IMR-90 (cell line): ENCODE measurements at regions not wholly inside any gene's neighbourhood (a gene's known extent, or its start where the extent isn't known, plus 50 kb on each side); places are given as distances from the start of the nearest gene placed in this dataset.

Source experiments
- ATAC-seq: fragments of 200-7000 bp; cut with Tn5 transposase; 2 replicates; pipeline ENCODE4 v1.9.1; 2020; ENCODE audit warnings: low read depth, mild to moderate bottlenecking, moderate library complexity
- BruUV-seq: library from RNA; stranded (reverse); fragments of 400-500 nt; replicated peaks from 2 replicates; lab custom pipeline; 2021; lab: Mats Ljungman, UMichigan
- CTCF ChIA-PET: fragments of 300-600 bp; formaldehyde crosslinking; extraction: SDS; loops from one replicate; lab custom pipeline; 2021; ENCODE audit warnings: antibody characterized with exemption; lab: Yijun Ruan, JAX
- POLR2A ChIA-PET: fragments of 300-600 bp; sonication (Branson Sonifier 250); formaldehyde crosslinking; loops from one replicate; lab custom pipeline; 2022; ENCODE audit warnings: antibody characterized with exemption; ENCODE audit not compliant: unreplicated experiment; lab: Charles Lee
- DNase-seq: peaks from one replicate; pipeline ENCODE4 v3.0.0; 2013
- H2AFZ ChIP-seq: replicated peaks from 2 replicates; pipeline ENCODE3; 2013; ENCODE audit warnings: low read length, mild to moderate bottlenecking; ENCODE audit not compliant: poor library complexity
- H2AK5ac ChIP-seq: 2 replicates; pipeline ENCODE4 v1.6.1; 2013; ENCODE audit warnings: low read depth, low read length, inconsistent platforms
- H2AK9ac ChIP-seq: replicated peaks from 2 replicates; pipeline ENCODE3; 2013; ENCODE audit warnings: mild to moderate bottlenecking, low read depth, low read length, moderate library complexity; ENCODE audit not compliant: poor library complexity
- H2BK120ac ChIP-seq: 2 replicates; pipeline ENCODE4 v1.6.1; 2013; ENCODE audit warnings: low read depth, low read length, inconsistent platforms
- H2BK15ac ChIP-seq: 3 replicates; pipeline ENCODE4 v1.6.1; 2013; ENCODE audit warnings: low read depth, low read length, inconsistent platforms
- H2BK20ac ChIP-seq: 2 replicates; pipeline ENCODE4 v1.6.1; 2013; ENCODE audit warnings: low read depth, mild to moderate bottlenecking, inconsistent platforms, low read length, moderate library complexity
- H2BK5ac ChIP-seq: 2 replicates; pipeline ENCODE4 v1.6.1; 2013; ENCODE audit warnings: mild to moderate bottlenecking, low read depth, low read length, inconsistent platforms; ENCODE audit not compliant: poor library complexity, severe bottlenecking
- H3K14ac ChIP-seq: replicated peaks from 2 replicates; pipeline ENCODE4 v1.6.1; 2013; ENCODE audit warnings: low read depth, low read length, inconsistent platforms
- H3K18ac ChIP-seq: 2 replicates; pipeline ENCODE4 v1.6.1; 2013; ENCODE audit warnings: low read depth, low read length, control low read depth
- H3K23ac ChIP-seq: 2 replicates; pipeline ENCODE4 v1.6.1; 2013; ENCODE audit warnings: low read depth, low read length, inconsistent platforms
- H3K27ac ChIP-seq: 2 replicates; pipeline ENCODE4 v1.5.1; 2013; ENCODE audit warnings: mild to moderate bottlenecking, control low read depth, low read length; ENCODE audit not compliant: insufficient read depth
- H3K27me3 ChIP-seq: 2 replicates; pipeline ENCODE4 v1.6.1; 2013; ENCODE audit warnings: low read length; ENCODE audit not compliant: control insufficient read depth, insufficient read depth
- H3K36me3 ChIP-seq: 2 replicates; pipeline ENCODE4 v1.6.1; 2013; ENCODE audit warnings: low read length, mixed read lengths; ENCODE audit not compliant: control insufficient read depth, insufficient read depth
- H3K4ac ChIP-seq: 2 replicates; pipeline ENCODE4 v1.6.1; 2013; ENCODE audit warnings: low read depth, low read length, inconsistent platforms
- H3K4me1 ChIP-seq: 2 replicates; pipeline ENCODE4 v1.6.1; 2013; ENCODE audit warnings: low read length, mixed read lengths; ENCODE audit not compliant: control insufficient read depth, insufficient read depth
- H3K4me2 ChIP-seq: 2 replicates; pipeline ENCODE4 v1.6.1; 2013; ENCODE audit warnings: low read depth, mild to moderate bottlenecking, control low read depth, low read length, moderate library complexity
- H3K4me3 ChIP-seq: 2 replicates; pipeline ENCODE4 v1.5.1; 2013; ENCODE audit warnings: low read depth, mild to moderate bottlenecking, control low read depth, low read length, moderate library complexity; ENCODE audit not compliant: insufficient read depth
- H3K56ac ChIP-seq: 2 replicates; pipeline ENCODE4 v1.6.1; 2013; ENCODE audit warnings: low read length, inconsistent platforms; ENCODE audit not compliant: insufficient read depth; ENCODE audit errors: extremely low read depth
- H3K79me1 ChIP-seq, 2 experiments: 2 replicates each; pipeline ENCODE4 v1.6.1; 2013; ENCODE audit warnings: low read length in 2 of 2, inconsistent platforms in 1 of 2, low read depth in 1 of 2
- H3K9ac ChIP-seq: 2 replicates; pipeline ENCODE4 v1.6.1; 2013; ENCODE audit warnings: low read depth, low read length, control low read depth
- H3K9me1 ChIP-seq: 2 replicates; pipeline ENCODE4 v1.6.1; 2013; ENCODE audit warnings: low read length, inconsistent platforms; ENCODE audit not compliant: insufficient read depth
- H3K9me3 ChIP-seq: 2 replicates; pipeline ENCODE4 v1.6.1; 2013; ENCODE audit warnings: low read length; ENCODE audit not compliant: control insufficient read depth, insufficient read depth
- H4K20me1 ChIP-seq: 2 replicates; pipeline ENCODE4 v1.6.1; 2013; ENCODE audit warnings: low read length, inconsistent platforms; ENCODE audit not compliant: insufficient read depth
- H4K5ac ChIP-seq: 2 replicates; pipeline ENCODE4 v1.6.1; 2013; ENCODE audit warnings: mild to moderate bottlenecking, low read depth, low read length, control low read depth
- H4K8ac ChIP-seq, 2 experiments: 2 replicates each; pipeline ENCODE4 v1.6.1; 2013; ENCODE audit warnings: low read depth in 2 of 2, low read length in 2 of 2, control low read depth in 1 of 2, inconsistent platforms in 1 of 2
- H4K91ac ChIP-seq: 2 replicates; pipeline ENCODE4 v1.6.1; 2013; ENCODE audit warnings: low read depth, low read length, inconsistent platforms; ENCODE audit not compliant: insufficient read depth
- BHLHE40 ChIP-seq: fragments of 150-350 bp; IDR thresholded peaks from 2 replicates; pipeline ENCODE4 v1.6.1; 2016; ENCODE audit warnings: mild to moderate bottlenecking, low read depth, low read length
- CEBPB ChIP-seq: IDR thresholded peaks from 2 replicates; pipeline ENCODE4 v1.6.1; 2012; ENCODE audit warnings: low read depth, low read length, improper control_type of control experiment
- CHD1 ChIP-seq: IDR thresholded peaks from 2 replicates; pipeline ENCODE4 v1.6.1; 2012; ENCODE audit warnings: low read depth, low read length, improper control_type of control experiment
- CTCF ChIP-seq: conservative IDR thresholded peaks from 2 replicates; pipeline ENCODE4 v1.5.1; 2012; ENCODE audit warnings: mild to moderate bottlenecking, low read depth, low read length, improper control_type of control experiment
- ELK1 ChIP-seq: fragments of 150-350 bp; IDR thresholded peaks from 2 replicates; pipeline ENCODE4 v1.6.1; 2016; ENCODE audit warnings: low read depth, mild to moderate bottlenecking, low read length, moderate library complexity, borderline replicate concordance
- FOS ChIP-seq: fragments of 150-350 bp; IDR thresholded peaks from 2 replicates; pipeline ENCODE4 v1.6.1; 2016; ENCODE audit warnings: low read depth, low read length
- MAFK ChIP-seq: IDR thresholded peaks from 2 replicates; pipeline ENCODE4 v1.6.1; 2012; ENCODE audit warnings: low read depth, low read length, improper control_type of control experiment
- MAZ ChIP-seq: IDR thresholded peaks from 2 replicates; pipeline ENCODE4 v1.6.1; 2012; ENCODE audit warnings: low read depth, mild to moderate bottlenecking, low read length, improper control_type of control experiment, moderate library complexity, borderline replicate concordance
- MXI1 ChIP-seq: IDR thresholded peaks from 2 replicates; pipeline ENCODE4 v1.6.1; 2012; ENCODE audit warnings: low read depth, mild to moderate bottlenecking, low read length, moderate library complexity, borderline replicate concordance
- NFE2L2 ChIP-seq: fragments of 150-350 bp; IDR thresholded peaks from 2 replicates; pipeline ENCODE4 v1.6.1; 2016; ENCODE audit warnings: low read depth, mild to moderate bottlenecking, low read length
- POLR2A ChIP-seq: IDR thresholded peaks from 2 replicates; pipeline ENCODE4 v1.6.1; 2012; ENCODE audit warnings: mild to moderate bottlenecking, low read depth, low read length
- RAD21 ChIP-seq: IDR thresholded peaks from 2 replicates; pipeline ENCODE4 v1.6.1; 2012; ENCODE audit warnings: low read length, improper control_type of control experiment
- RCOR1 ChIP-seq: IDR thresholded peaks from 2 replicates; pipeline ENCODE4 v1.6.1; 2012; ENCODE audit warnings: mild to moderate bottlenecking, low read length, improper control_type of control experiment; ENCODE audit not compliant: insufficient replicate concordance
- RFX5 ChIP-seq: IDR thresholded peaks from 2 replicates; pipeline ENCODE4 v1.8.0; 2012; ENCODE audit warnings: low read depth, mild to moderate bottlenecking, low read length, moderate library complexity
- SMC3 ChIP-seq: fragments of 150-350 bp; IDR thresholded peaks from 2 replicates; pipeline ENCODE4 v1.6.1; 2016; ENCODE audit warnings: low read depth, mild to moderate bottlenecking, antibody characterized with exemption, low read length, moderate library complexity
- USF2 ChIP-seq: fragments of 150-350 bp; IDR thresholded peaks from 2 replicates; pipeline ENCODE4 v1.6.1; 2017; ENCODE audit warnings: mild to moderate bottlenecking, antibody characterized with exemption, low read length, low read depth
- WGBS, 2 experiments: methylation state at CpG; one replicate each; pipeline versions ENCODE4 v1.1.5 to v1.1.7; 2013; ENCODE audit warnings: missing lambda C conversion rate in 2 of 2; ENCODE audit not compliant: insufficient read length in 1 of 2; ENCODE audit errors: extremely low coverage in 2 of 2; 5-methylcytosine and 5-hydroxymethylcytosine counted together
- dilution Hi-C: fragments of 300-500 bp; cut with HindIII; formaldehyde crosslinking; loops from one replicate; pipeline ENCODE4 v1.14.3; 2018; ENCODE audit warnings: low sequenced_read_pairs; ENCODE audit not compliant: unreplicated experiment
- in situ Hi-C: fragments of 300-500 bp; cut with MboI; formaldehyde crosslinking; loops from 3 replicates; pipeline ENCODE4 v1.14.3; 2019; ENCODE audit warnings: low sequenced_read_pairs, inconsistent platforms, mixed read lengths
- intact Hi-C: fragments of 100-400 bp; cut with micrococcal nuclease; formaldehyde crosslinking; loops from 2 replicates; pipeline ENCODE4 v1.10.0; 2022

- ATAC-seq (no peak), DNase-seq (no peak)
- Histone ChIP-seq H3K9me3 (0 out of 2 replicates have a peak, but pooled peaks cover 4% of the 10 kb centered on the region), H2BK20ac (no peak overlapping the region), H3K27me3 (no peaks in the 10 kb centered on the region), H3K9ac (no peak overlapping the region), H2BK120ac (no peak overlapping the region), H3K4me1 (no peaks in the 10 kb centered on the region), H2AFZ (no peak overlapping the region), H3K27ac (no peak overlapping the region), H3K4me3 (no peak overlapping the region), H3K56ac (no peak overlapping the region), H4K5ac (no peak overlapping the region), H2BK15ac (no peak overlapping the region), H3K18ac (no peak overlapping the region), H4K20me1 (no peaks in the 10 kb centered on the region), H3K14ac (no peak overlapping the region), H2AK9ac (no peak overlapping the region), H2BK5ac (no peak overlapping the region), H3K36me3 (no peaks in the 10 kb centered on the region), H3K9me1 (no peaks in the 10 kb centered on the region), H3K4me2 (no peak overlapping the region), H3K4ac (no peak overlapping the region), H3K79me1 (no peaks in the 10 kb centered on the region), H2AK5ac (no peak overlapping the region), H4K91ac (no peak overlapping the region), H4K8ac (no peak overlapping the region), H3K23ac (no peak overlapping the region)
- in situ Hi-C loops, result no loop called here
- no peak for TF ChIP-seq BHLHE40
- no peak for TF ChIP-seq CTCF
- TF ChIP-seq MAZ, result no peak
- TF ChIP-seq USF2, result no peak
- no peak for TF ChIP-seq MAFK
- no peak for TF ChIP-seq NFE2L2
- TF ChIP-seq SMC3, result no peak
- no peak for TF ChIP-seq CEBPB
- TF ChIP-seq ELK1, result no peak
- TF ChIP-seq MXI1, result no peak
- TF ChIP-seq POLR2A, result no peak
- no peak for TF ChIP-seq RCOR1
- no peak for TF ChIP-seq RAD21
- TF ChIP-seq CHD1, result no peak
- TF ChIP-seq RFX5, result no peak
- no peak for TF ChIP-seq FOS
- dilution Hi-C loops, result no loop called here
- ChIA-PET POLR2A (no interaction called here), CTCF (no interaction called here)
- BruUV-seq, result no TSS peak
- WGBS, 2 experiments, result no CpG with 5 or more reads among the region's 1 CpG
- intact Hi-C loops, result no loop called here
Measured at GRCh38 chr6:115356371-115356770, 704.3 kb downstream of the FRK start.
